ENCODE measurements at regions not wholly inside any gene's neighbourhood (a gene's known extent, or its start where the extent isn't known, plus 50 kb on each side); places are given as distances from the start of the nearest gene placed in this dataset.

- H3K14ac ChIP-seq (ENCODE audit: insufficient read depth, low read length) = no peak overlapping the region
- no peak overlapping the region for H4K91ac ChIP-seq (ENCODE audit: insufficient read length, low read depth, low read length)
- no peak overlapping the region for H2BK20ac ChIP-seq (ENCODE audit: low read depth, low read length, poor library complexity, severe bottlenecking)
- H4K20me1 ChIP-seq (ENCODE audit: control insufficient read depth, insufficient read depth, insufficient read length) = no peaks in the 10 kb centered on the region
- H2AFZ ChIP-seq (ENCODE audit: low read length) = no peak overlapping the region
- no peak overlapping the region for H3K9ac ChIP-seq (ENCODE audit: extremely low read depth, insufficient read length, low read length)
- Mint-ChIP-seq H3K4me3 (no peak overlapping the region), H3K4me1 (no peaks in the 10 kb centered on the region), H3K27me3 (ENCODE audit: low read depth) (no peaks in the 10 kb centered on the region; the same call in 1 of the 2 replicates), H3K36me3 (ENCODE audit: insufficient read depth in 1 of 3, low read depth in 3 of 3) (peaks cover 12 to 24% (median 18%) of the 10 kb centered on the region in 3 experiments; a peak in 6 of 7 replicates), H3K9me3 (peaks cover 63 to 68% of the 10 kb centered on the region in 2 experiments), H3K27ac (no peak overlapping the region)
- no peak for DNase-seq
- H3K4ac ChIP-seq (ENCODE audit: low read depth, low read length) = no peak overlapping the region
- no peaks in the 10 kb centered on the region for H3K4me1 ChIP-seq (ENCODE audit: insufficient read depth, low read length)
- no peak overlapping the region for H3K4me2 ChIP-seq (ENCODE audit: insufficient read depth, insufficient read length, low read length)
- H3K79me1 ChIP-seq (ENCODE audit: insufficient read depth, low read depth, low read length, poor library complexity, severe bottlenecking) = no peaks in the 10 kb centered on the region
- no peak for TF ChIP-seq CTCF (conservative IDR thresholded peaks at IDR 0.05)
- H2AK5ac ChIP-seq (ENCODE audit: insufficient read length, low read length) = no peak overlapping the region
- H3T11ph ChIP-seq (ENCODE audit: low read length) = no peak overlapping the region
- H3K27ac ChIP-seq (ENCODE audit: insufficient read length, low read depth, low read length) = no peak overlapping the region
- no peak overlapping the region for H2BK120ac ChIP-seq (ENCODE audit: low read depth, low read length, poor library complexity, severe bottlenecking)
- no peak overlapping the region for H3K56ac ChIP-seq (ENCODE audit: insufficient read length, low read depth, low read length)
- no peak overlapping the region for H4K8ac ChIP-seq (replicated peaks; ENCODE audit: insufficient read length, low read depth, low read length)
- H3K23me2 ChIP-seq (ENCODE audit: insufficient read length, low read depth, low read length, poor library complexity, severe bottlenecking) = no peaks in the 10 kb centered on the region
- no peak overlapping the region for H2BK12ac ChIP-seq (ENCODE audit: insufficient read length, low read depth, low read length)
- H4K5ac ChIP-seq (ENCODE audit: insufficient read length, low read depth, low read length) = no peak overlapping the region
- peaks cover 63% of the 10 kb centered on the region for H3K9me3 ChIP-seq (ENCODE audit: control insufficient read depth, low read depth, low read length)
- no peak overlapping the region for H3K18ac ChIP-seq (ENCODE audit: insufficient read length, low read depth, low read length)
- H3K79me2 ChIP-seq (ENCODE audit: insufficient read depth, low read length) = no peaks in the 10 kb centered on the region
- H2BK15ac ChIP-seq (ENCODE audit: low read depth, low read length) = no peak overlapping the region
- no peaks in the 10 kb centered on the region for H3K27me3 ChIP-seq (ENCODE audit: insufficient read depth, low read length)
- H2BK5ac ChIP-seq (ENCODE audit: insufficient read length, low read length) = no peak overlapping the region
- no peak overlapping the region for H3K23ac ChIP-seq (ENCODE audit: insufficient read length, low read depth, low read length)
Observed at GRCh38 chr11:50174189-50174588, 141.5 kb downstream of the OR4C45 start.

Measured in H9 (cell line).